Prostate gland (tissue), 2 donors: ENCODE measurements at regions not wholly inside any gene's neighbourhood (a gene's known extent, or its start where the extent isn't known, plus 50 kb on each side); places are given as distances from the start of the nearest gene placed in this dataset.

Experiments
- POLR2A ChIP-seq: fragments of 450-650 bp; IDR thresholded peaks from one replicate; pipeline ENCODE4 v1.6.1; 2016; ENCODE audit warnings: antibody characterized with exemption, mild to moderate bottlenecking
- POLR2AphosphoS5 ChIP-seq: sonication (generic); formaldehyde crosslinking; IDR thresholded peaks from one replicate; pipeline ENCODE4 v1.6.1; 2017; ENCODE audit warnings: antibody characterized with exemption
- TF ChIP-seq, protein P1 (sequence below), 4 experiments: fragments of 200-600 bp in 2 of 4; fragments of 450-650 bp in 2 of 4; sonication (generic) in 2 of 4; IDR thresholded peaks; 1 replicate in 3 of 4; 2 replicates in 1 of 4; pipeline ENCODE4 v1.5.1; 2016 to 2019; ENCODE audit warnings: antibody characterized with exemption in 4 of 4, mild to moderate bottlenecking in 2 of 4, moderate library complexity in 2 of 4

- TF ChIP-seq POLR2A (no peak), POLR2AphosphoS5 (no peak)
- TF ChIP-seq, protein P1, sequence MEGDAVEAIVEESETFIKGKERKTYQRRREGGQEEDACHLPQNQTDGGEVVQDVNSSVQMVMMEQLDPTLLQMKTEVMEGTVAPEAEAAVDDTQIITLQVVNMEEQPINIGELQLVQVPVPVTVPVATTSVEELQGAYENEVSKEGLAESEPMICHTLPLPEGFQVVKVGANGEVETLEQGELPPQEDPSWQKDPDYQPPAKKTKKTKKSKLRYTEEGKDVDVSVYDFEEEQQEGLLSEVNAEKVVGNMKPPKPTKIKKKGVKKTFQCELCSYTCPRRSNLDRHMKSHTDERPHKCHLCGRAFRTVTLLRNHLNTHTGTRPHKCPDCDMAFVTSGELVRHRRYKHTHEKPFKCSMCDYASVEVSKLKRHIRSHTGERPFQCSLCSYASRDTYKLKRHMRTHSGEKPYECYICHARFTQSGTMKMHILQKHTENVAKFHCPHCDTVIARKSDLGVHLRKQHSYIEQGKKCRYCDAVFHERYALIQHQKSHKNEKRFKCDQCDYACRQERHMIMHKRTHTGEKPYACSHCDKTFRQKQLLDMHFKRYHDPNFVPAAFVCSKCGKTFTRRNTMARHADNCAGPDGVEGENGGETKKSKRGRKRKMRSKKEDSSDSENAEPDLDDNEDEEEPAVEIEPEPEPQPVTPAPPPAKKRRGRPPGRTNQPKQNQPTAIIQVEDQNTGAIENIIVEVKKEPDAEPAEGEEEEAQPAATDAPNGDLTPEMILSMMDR (IDR thresholded peaks at IDR 0.05): no peak
Observed at GRCh38 chr11:29063630-29064361, 953.0 kb downstream of the KCNA4 start.
